H1 (cell line): ENCODE measurements at regions not wholly inside any gene's neighbourhood (a gene's known extent, or its start where the extent isn't known, plus 50 kb on each side); places are given as distances from the start of the nearest gene placed in this dataset.

ENCODE experiments used
- EZH2 ChIP-seq: fragments of 200-600 bp; sonication (generic); IDR thresholded peaks from 2 replicates; pipeline ENCODE4 v1.7.1; 2012; ENCODE audit warnings: low read depth, mild to moderate bottlenecking, moderate library complexity, low read length, inconsistent platforms; ENCODE audit not compliant: severe bottlenecking

GRCh38 chr2:23209059-23209458, 175.9 kb upstream of the KLHL29 start (continued):
- no peak for TF ChIP-seq EZH2
